ENCODE measurements at regions not wholly inside any gene's neighbourhood (a gene's known extent, or its start where the extent isn't known, plus 50 kb on each side); places are given as distances from the start of the nearest gene placed in this dataset.

- TF ChIP-seq CTCF (IDR thresholded peaks at IDR 0.05) (no peak), EZH2 (IDR thresholded peaks at IDR 0.05) (no peak), EZH2phosphoT487 (IDR thresholded peaks at IDR 0.05) (no peak)
Observed at GRCh38 chr5:43891112-43891511, 288.1 kb downstream of the NNT start.

All from neural progenitor cell (in vitro differentiated cells).